Myocyte (in vitro differentiated cells): ENCODE measurements at regions not wholly inside any gene's neighbourhood (a gene's known extent, or its start where the extent isn't known, plus 50 kb on each side); places are given as distances from the start of the nearest gene placed in this dataset.
"Not testable (repeated sequence)": the region's sequence is repeated elsewhere in the genome, so short reads cannot be mapped to it uniquely, and the experiment has no call there.

Experiments
- DNase-seq: peaks from one replicate; pipeline ENCODE4 v3.0.0-alpha.2; 2012; ENCODE audit warnings: low read depth

DNA sequence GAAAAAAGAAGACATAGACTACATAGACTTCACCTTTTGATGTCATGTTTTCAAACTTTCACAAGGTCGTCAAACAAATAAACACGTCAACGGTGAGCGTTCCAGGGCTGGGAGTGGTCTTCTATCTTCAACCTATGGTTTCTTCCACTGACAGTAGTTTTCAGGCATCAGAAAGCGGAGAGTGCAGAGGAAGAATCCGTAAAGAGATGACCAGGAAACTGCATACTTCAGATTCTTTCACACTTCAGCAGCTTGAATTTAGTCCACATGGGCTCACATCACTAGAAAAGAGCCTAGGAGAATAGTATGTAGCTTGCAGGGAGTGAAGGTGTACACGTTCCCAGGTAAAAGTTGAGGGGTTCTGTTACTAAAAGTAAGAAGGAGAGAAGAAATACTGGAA lies 58.5 kb downstream of the NPY1R start:
- DNase-seq = no peak

DNA sequence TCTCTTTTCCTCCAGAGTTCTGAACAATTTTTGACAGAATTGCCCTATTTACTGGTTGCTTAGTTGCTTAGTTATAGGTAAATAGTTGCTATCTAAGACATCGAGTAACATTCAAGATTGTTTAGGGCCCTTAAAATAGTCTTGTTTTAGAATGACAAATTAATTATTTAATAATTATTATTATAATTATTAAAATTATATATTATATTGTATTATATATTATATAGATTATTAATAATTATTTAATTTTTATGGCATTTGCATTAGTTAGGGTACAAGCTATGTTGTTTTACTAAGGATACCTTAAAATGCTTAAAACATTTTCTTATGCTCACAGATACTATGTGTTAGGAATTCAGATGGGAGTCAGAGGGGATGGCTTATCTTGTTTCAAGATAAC lies 59.2 kb downstream of the NPY1R start:
- no peak for DNase-seq

DNA sequence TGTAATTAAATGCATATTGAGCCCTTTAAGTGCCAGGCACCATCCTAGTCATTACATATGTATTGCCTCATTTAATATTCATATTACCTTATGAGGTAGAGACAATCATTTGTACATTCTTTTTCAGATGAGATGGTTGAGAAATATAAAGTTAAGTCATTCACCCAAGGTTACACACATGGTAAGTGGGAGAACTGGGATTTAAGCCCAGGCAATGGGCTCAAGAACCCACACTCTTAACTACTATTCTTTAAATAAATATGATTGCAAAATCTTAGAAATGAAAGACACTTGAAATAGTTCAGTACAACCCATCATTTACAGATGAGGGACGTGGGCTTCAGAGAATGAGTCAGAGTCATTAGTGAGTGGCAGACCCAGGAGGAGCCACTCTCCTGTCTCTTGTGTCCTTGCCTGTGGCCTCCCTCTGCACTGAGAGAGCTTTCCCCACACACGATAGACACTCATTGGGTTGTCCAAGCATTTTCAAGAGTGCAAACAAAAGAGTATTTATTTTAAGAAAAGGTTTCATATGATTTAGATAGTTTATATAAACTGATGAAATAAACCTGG lies 60.8 kb downstream of the NPY1R start:
- DNase-seq = no peak

DNA sequence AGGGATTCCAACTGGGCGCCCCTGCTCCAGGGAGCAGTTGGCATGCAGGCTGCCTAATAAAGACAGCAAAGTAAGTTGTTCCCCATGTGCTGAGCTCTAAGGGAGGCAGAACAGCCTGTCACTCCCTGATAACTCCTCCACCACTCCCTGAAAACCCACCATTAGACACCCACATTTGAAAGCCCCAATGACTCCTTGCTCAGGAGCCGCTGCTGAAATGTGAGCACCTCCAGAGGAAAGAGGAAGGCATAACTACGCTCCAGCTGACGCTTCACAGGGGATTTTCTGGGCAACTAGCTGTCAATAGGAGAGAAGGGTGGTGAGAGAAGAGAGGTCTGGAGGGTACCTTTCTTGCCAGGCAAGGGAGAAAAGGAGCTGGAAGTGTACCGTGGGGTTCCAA lies 62.5 kb downstream of the NPY1R start:
- peak; percentile 1 for DNase-seq

DNA sequence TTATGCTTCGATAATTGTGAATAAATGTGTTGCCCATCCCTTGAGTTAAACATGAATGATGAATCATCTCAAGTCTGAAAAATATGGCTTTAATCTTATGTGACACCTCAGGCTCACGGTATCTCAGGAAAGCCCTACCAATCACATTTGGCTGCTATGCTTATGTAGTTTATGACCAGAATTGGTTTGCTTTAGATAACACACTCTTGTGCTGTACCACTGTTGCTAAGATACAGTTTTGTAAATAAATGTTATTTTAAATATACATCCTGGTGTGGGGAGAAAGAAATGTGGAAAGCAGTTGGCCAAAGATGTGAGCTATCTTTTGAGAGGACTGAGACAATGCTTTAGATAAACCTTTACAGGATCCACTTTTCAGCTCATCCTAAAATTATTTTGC lies 63.2 kb downstream of the NPY1R start:
- DNase-seq = no peak

DNA sequence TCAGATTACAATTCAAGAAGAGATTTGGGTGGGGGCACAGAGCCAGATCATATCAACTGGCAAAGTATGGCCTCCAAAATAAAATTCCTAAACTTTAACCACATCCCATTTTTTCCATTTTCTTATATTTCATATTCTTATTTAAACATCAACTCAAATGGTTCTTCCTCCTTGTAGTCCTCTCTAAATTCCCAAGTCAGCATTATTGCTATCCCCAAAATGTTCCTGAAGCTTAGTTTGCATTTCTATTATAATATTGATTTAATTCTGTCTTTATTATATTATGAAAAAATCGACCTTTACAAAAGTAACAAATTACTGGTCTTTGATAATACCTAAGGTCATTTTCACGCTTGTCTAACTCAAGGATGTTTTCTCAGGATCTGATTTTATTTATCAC lies 67.5 kb downstream of the NPY1R start:
- DNase-seq = no peak

DNA sequence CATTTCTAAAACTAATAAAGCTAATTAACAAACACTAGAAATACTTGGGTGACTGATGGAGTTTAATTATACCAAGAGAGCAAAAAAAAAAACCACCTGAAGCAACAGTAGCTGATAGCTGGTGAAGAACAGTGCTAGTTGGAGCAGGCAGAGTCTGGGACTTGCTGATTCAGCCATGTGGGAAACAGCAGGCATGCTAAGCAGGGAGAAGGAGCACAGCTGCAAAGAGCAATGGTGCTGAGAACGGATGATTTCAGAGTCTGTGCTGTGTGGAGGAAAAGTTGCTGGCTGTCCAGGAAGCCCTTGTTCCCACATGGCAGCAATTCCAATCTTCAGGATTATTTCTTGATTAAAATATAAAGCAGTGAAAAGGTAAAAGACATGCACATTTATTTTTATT lies 68.8 kb downstream of the NPY1R start:
- DNase-seq = peak; percentile 43

DNA sequence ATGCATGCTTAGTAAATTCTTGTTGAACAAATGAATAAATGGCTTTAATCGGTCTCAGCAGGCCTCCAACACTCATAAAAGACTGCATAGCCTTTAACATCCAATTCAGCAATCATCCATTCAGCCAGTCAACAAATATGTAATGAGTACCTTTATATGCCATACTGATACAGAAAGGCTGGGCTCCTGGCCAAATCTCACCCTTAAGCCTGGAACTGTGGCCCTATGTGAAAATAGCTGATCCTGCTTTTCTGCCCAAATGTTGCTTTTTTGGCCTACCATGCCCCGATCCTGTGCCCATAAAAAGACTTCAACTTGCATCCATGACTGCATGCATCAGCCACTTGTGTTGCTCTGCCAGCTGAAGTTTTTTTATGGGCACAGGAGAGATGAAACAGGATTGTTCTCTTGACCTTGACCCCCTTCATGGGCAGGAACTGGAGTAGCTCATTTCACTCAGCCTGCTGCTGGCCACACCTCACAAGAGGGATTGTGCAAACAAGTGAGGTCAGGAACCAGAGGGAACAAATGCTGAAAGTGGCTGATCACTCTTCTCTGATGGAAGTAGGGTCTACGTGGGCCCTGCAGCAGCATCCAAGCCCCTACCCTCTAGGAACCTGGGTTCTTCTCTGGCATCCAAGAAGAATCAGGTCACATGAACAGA lies 75.6 kb downstream of the NPY1R start:
- no peak for DNase-seq

DNA sequence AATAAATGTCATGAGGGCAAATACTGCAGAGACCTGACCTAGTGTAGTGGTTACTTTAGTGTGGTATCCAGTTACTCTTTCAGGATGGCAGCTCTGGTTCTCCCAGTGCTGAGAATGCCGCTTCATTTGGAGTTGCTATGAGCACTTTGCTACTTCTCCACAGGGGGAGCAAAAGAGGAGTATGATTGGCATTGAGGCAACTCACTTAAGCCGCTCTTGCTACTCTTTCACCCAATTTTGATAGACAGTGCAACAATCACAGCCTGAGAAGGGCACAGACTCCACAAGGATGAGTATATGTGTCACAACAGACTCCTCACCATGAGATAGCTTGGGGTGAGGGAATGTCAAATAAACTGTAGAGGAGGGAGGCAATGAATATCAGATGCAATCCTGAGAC lies 81.2 kb downstream of the NPY1R start:
- peak; percentile 14 for DNase-seq

DNA sequence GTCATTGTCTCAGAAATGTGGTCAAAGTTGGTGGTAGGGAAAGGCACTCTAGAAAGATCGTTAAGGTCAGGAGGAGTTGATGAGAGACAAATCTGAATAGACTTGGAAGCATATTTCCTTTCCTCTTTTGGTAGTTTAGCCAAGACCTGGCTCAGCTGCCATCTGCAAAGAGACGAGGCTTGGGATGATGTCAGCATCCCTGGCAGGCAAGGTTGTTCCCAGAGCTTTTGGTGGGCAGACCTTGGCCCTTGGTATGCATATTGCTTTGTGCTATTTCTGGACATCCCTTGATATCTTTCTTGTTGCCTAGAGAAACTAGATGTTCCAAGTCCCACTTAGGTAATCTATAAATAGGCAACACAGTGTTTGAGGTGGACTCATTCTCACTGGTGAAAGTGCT lies 82.4 kb upstream of the NAF1 start:
- no peak for DNase-seq

DNA sequence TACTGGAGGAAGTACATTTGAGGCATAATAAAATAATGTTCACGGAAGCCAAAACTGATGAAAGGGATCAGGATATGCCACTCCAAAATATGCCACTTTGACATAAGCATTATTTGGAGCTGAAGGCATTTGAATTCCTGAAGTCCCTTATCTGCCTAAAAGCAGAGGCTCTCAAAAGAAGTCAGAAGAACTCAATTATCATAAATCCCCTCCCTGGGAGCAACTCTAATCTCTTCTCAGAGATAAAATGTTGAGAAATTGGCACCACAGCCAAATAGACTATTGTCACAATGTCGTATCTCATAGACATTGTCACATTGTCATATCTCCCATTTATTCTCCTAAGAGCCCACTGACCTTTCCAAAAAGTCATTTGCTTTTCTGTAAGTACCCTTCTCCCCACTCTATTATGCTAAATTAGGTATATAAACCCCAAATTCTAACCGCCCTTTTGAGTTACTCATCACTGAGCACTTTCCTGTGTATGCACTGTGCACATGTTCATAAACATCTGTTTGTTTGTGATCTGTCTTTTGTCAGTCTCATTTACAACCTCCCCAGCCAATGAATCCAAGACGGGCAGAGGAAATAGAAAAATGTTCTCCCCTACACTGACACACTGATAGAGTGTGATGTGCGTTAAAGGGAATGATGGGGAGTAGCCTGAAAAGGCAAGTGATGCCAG lies 78.5 kb upstream of the NAF1 start:
- DNase-seq = no peak

DNA sequence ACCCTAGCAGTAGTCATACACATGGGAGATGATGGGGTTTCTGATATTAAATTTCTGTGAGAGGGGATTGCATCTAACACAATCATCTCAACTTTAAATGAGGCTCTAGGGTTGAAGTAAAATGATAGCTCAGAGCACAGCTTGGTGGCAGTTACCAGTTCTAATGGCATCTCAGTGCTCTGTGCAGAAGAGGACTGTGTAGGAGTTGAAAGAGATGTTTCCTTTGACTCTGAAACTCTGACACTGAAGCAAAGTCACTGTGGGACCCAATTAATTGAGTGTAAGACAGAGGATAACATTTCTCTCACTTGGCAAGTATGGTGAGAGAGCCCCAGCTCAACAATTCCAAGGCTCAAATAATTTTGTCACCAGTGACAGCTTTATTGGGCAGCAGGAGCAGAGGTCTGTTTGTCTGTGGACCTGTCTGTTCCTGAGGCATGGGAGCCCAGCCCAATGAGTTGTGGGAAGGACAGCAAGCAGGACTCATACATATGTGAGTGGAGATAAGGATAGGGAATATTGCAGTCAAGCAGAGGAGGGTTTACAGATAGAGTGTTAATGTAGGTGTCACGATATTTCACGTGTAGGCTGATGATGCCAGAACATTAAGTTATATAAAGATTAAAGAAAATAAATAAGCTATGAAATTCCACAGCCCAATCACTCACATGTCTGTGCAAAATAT lies 76.7 kb upstream of the NAF1 start:
- DNase-seq = no peak

DNA sequence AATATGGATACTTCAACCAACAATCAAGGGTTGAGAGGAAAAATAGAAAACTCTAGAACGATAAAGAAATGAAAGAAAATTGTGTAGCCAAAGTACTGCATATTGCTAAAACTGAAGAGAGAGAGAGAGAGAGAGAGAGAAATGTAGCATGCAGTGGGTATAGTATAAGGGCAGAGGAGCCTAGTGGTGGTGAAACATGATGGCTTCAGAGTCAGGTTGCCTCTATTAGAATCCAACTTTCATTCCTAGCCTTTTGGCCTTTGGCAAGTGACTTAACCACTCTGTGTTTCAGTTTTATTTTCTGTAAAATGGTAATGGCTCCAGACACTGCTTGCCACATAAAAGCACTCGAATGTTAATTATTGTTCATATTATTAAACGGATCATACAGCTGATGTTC lies 71.2 kb upstream of the NAF1 start:
- no peak for DNase-seq

DNA sequence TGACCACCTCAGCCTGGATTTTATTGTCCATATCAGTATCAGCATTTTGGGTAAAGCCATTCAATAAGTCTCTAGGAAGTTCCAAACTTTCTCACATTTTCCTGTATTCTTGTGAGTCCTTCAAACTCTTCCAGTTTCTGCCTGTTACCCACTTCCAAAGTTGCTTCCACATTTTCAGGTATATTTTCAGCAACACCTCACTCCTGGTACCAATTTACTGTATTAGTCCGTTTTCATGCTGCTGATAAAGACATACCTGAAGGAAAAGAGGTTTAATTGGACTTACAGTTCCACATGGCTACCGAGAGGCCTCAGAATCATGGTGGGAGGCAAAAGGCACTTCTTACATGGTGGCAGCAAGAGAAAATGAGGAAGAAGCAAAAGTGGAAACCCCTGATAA lies 69.7 kb upstream of the NAF1 start:
- DNase-seq = not testable (repeated sequence)

DNA sequence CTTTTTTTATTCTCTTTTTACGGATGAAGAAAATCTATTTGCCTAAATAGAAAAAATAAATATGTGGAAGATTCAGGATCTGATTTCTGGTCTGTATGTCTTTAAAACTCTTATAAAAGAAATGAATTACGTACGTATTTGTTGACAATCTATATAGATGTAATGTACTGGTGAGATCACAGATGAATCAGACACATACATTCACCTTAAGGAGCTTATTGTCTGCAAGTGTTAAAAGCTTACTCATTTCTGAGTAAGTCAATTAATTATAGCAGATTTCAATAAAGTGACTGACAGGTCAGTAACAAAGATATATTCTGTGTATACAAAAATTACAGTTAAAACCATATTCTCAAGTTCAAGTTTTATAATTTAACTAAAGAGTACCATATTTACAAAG lies 66.6 kb upstream of the NAF1 start:
- DNase-seq = no peak

DNA sequence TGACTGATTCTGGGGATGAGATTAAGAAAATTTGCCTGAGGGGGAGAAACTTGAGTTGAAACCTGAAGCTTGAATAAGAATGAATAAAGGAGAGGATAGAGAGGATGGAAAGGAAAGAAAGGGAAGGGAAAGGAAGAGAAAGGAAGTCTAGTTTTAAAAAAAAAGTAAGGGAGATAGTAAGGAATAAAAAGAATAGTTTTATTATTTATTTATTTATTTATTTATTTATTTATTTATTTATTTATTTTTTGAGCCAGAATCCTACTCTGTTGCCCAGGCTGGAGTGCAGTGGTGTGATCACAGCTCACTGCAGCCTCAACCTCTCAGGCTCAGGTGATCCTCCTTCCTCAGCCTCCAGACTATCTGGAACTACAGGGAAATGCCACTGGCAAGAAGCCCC lies 62.0 kb upstream of the NAF1 start:
- DNase-seq = no peak

DNA sequence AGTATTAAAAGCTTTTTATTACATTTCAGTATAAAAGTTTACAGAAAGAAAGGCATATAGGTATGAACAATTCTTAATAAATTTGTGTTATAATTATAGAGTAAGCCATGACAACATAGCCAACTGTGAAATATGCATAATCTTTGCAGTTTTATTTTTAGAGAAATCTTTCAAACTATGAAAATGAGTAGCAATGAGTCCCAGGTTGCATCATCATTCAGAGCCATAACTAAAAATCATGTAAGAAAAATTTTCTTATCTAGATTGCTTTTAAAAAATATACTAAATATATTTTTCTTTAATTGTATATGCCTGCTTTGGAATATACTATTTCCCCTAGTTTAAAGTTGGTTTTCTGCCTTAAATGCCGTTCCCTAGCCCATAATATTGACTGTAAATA lies 54.8 kb upstream of the NAF1 start:
- no peak for DNase-seq

DNA sequence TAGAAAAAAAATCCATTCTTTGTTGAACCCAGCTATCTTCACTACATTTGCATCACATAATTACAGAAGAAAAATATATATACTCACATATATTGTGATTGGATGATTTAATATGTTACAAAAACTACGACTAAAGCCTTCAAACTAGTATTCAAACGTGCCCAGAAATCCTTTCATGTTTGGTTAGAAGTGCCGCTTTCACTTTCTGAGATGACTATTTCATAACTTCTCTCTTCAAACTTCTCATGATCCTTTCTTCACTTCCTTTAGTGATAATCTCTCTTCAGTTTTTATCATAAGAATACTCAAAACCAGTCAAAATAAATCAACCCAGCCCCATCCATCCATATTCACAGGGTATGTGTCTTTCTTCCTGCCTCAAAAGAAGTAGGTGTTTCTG lies 50.8 kb upstream of the NAF1 start:
- no peak for DNase-seq
